HG03575 (cell line): ENCODE measurements at regions not wholly inside any gene's neighbourhood (a gene's known extent, or its start where the extent isn't known, plus 50 kb on each side); places are given as distances from the start of the nearest gene placed in this dataset.

Experiments
- ATAC-seq: cut with Tn5 transposase; IDR thresholded peaks from one replicate; pipeline ENCODE4 v1.9.1; 2021; ENCODE audit not compliant: unreplicated experiment, insufficient number of reproducible peaks, low FRiP score; ENCODE audit errors: extremely low read depth

- ATAC-seq: no peak
Observed at GRCh38 chr1:90192408-90192807, 197.5 kb downstream of the ZNF326 start.

- no peak for ATAC-seq
Observed at GRCh38 chr1:90190523-90190922, 195.6 kb downstream of the ZNF326 start.

GRCh38 chr1:90189889-90190288 is 195.0 kb downstream of the ZNF326 start:
- ATAC-seq: no peak

- ATAC-seq: no peak
Observed at GRCh38 chr1:90187323-90187585, 192.3 kb downstream of the ZNF326 start.

- ATAC-seq: no peak
Observed at GRCh38 chr1:90186506-90187322, 191.8 kb downstream of the ZNF326 start.

- no peak for ATAC-seq
Observed at GRCh38 chr1:90176530-90176929, 181.6 kb downstream of the ZNF326 start.

- ATAC-seq: no peak
Observed at GRCh38 chr1:90175490-90176167, 180.7 kb downstream of the ZNF326 start.

GRCh38 chr1:90174246-90174645 is 179.3 kb downstream of the ZNF326 start:
- no peak for ATAC-seq

- ATAC-seq: no peak
Observed at GRCh38 chr1:90162216-90162615, 167.3 kb downstream of the ZNF326 start.

GRCh38 chr1:90161625-90162024 is 166.7 kb downstream of the ZNF326 start:
- no peak for ATAC-seq

- ATAC-seq: no peak
Observed at GRCh38 chr1:90155721-90156487, 161.0 kb downstream of the ZNF326 start.

- ATAC-seq: no peak
Observed at GRCh38 chr1:90154711-90155110, 159.8 kb downstream of the ZNF326 start.

- ATAC-seq: no peak
Observed at GRCh38 chr1:90149101-90149500, 154.2 kb downstream of the ZNF326 start.

- no peak for ATAC-seq
Observed at GRCh38 chr1:90147093-90147492, 152.2 kb downstream of the ZNF326 start.

- no peak for ATAC-seq
Observed at GRCh38 chr1:90144820-90145219, 149.9 kb downstream of the ZNF326 start.

GRCh38 chr1:90143591-90143990 is 148.7 kb downstream of the ZNF326 start:
- no peak for ATAC-seq

GRCh38 chr1:90142697-90143096 is 147.8 kb downstream of the ZNF326 start:
- ATAC-seq: no peak

- no peak for ATAC-seq
Observed at GRCh38 chr1:90139837-90140236, 144.9 kb downstream of the ZNF326 start.

GRCh38 chr1:90135286-90135685 is 140.4 kb downstream of the ZNF326 start:
- no peak for ATAC-seq
